GM12878 (cell line): ENCODE measurements at regions not wholly inside any gene's neighbourhood (a gene's known extent, or its start where the extent isn't known, plus 50 kb on each side); places are given as distances from the start of the nearest gene placed in this dataset.

Experiments used
- ATAC-seq: fragments of 200-7000 bp; cut with Tn5 transposase; 3 replicates; pipeline ENCODE4 v1.9.1; 2020; ENCODE audit warnings: mild to moderate bottlenecking, moderate library complexity
- BruUV-seq: library from RNA; stranded (reverse); fragments of 400-500 nt; replicated peaks from 2 replicates; lab custom pipeline; 2021; lab: Mats Ljungman, UMichigan
- CTCF ChIA-PET: fragments of 300-600 bp; sonication (Branson Sonifier 250); formaldehyde crosslinking; extraction: SDS; loops from one replicate; lab custom pipeline; 2021; ENCODE audit warnings: inconsistent platforms; lab: Yijun Ruan, JAX
- POLR2A ChIA-PET: fragments of 350-600 bp; formaldehyde crosslinking; extraction: SDS; loops from one replicate; lab custom pipeline; 2021; ENCODE audit warnings: inconsistent platforms; lab: Charles Lee
- RAD21 ChIA-PET: fragments of 300-600 bp; sonication (Branson Sonifier 250); formaldehyde crosslinking; loops from one replicate; lab custom pipeline; 2023; ENCODE audit warnings: antibody characterized with exemption; ENCODE audit not compliant: unreplicated experiment; lab: Charles Lee
- SMC1A ChIA-PET: fragments of 300-600 bp; sonication (Branson Sonifier 250); formaldehyde crosslinking; loops from one replicate; lab custom pipeline; 2023; ENCODE audit not compliant: unreplicated experiment, uncharacterized antibody; lab: Charles Lee
- DNase-seq: peaks from one replicate; pipeline ENCODE4 v3.0.0-alpha.2; 2011; ENCODE audit warnings: low read depth, low spot score
- FAIRE-seq: peaks from 3 replicates; lab custom pipeline; 2011; peaks lifted over from hg19 to GRCh38; lab: Jason Lieb, UNC
- H2AFZ ChIP-seq: 2 replicates; pipeline ENCODE4 v1.6.0; 2011; ENCODE audit warnings: low read depth, low read length, control low read depth; ENCODE audit not compliant: control insufficient read depth
- H3K27ac ChIP-seq: 2 replicates; pipeline ENCODE4 v1.5.1; 2011; ENCODE audit warnings: control low read depth; ENCODE audit not compliant: control insufficient read depth, insufficient read depth
- H3K27me3 ChIP-seq, 2 experiments: replicated peaks in 1 of 2; 2 replicates each; pipeline versions ENCODE4 v1.6.0 to v1.6.1; 2011; ENCODE audit warnings: low read length in 1 of 2; ENCODE audit not compliant: control insufficient read depth in 2 of 2, insufficient read depth in 2 of 2
- H3K36me3 ChIP-seq, 2 experiments: 2 replicates each; pipeline ENCODE4 v1.5.1; 2011; ENCODE audit warnings: low read length in 1 of 2; ENCODE audit not compliant: control insufficient read depth in 2 of 2, insufficient read depth in 2 of 2
- H3K4me1 ChIP-seq: 2 replicates; pipeline ENCODE4 v1.6.1; 2011; ENCODE audit warnings: mild to moderate bottlenecking, low read length, moderate library complexity, mixed read lengths; ENCODE audit not compliant: control insufficient read depth, insufficient read depth
- H3K4me2 ChIP-seq: 2 replicates; pipeline ENCODE4 v1.6.0; 2011; ENCODE audit warnings: control low read depth; ENCODE audit not compliant: control insufficient read depth, insufficient read depth
- H3K4me3 ChIP-seq: fragments of 200-600 bp; sonication (generic); 2 replicates; pipeline ENCODE4 v1.5.1; 2016
- H3K79me2 ChIP-seq: 2 replicates; pipeline ENCODE4 v1.6.0; 2011; ENCODE audit warnings: low read length; ENCODE audit not compliant: control insufficient read depth, insufficient read depth
- H3K9ac ChIP-seq: 2 replicates; pipeline ENCODE4 v1.8.0; 2011; ENCODE audit warnings: low read length, control low read depth, mixed read lengths; ENCODE audit not compliant: control insufficient read depth, insufficient read depth
- H3K9me3 ChIP-seq: replicated peaks from 3 replicates; pipeline ENCODE4 v1.5.1; 2011; ENCODE audit warnings: mild to moderate bottlenecking, low read length; ENCODE audit not compliant: control insufficient read depth, insufficient read depth
- H4K20me1 ChIP-seq: 2 replicates; pipeline ENCODE4 v1.6.0; 2011; ENCODE audit not compliant: control insufficient read depth, insufficient read depth
- CBX5 ChIP-seq: sonication (generic); IDR thresholded peaks from 2 replicates; pipeline ENCODE4 v1.6.1; 2016; ENCODE audit warnings: low read depth, moderate library complexity, mild to moderate bottlenecking, inconsistent platforms
- EED ChIP-seq: sonication (generic); IDR thresholded peaks from 2 replicates; pipeline ENCODE4 v1.6.1; 2016; ENCODE audit warnings: antibody characterized with exemption, low read depth
- ESRRA ChIP-seq: IDR thresholded peaks from 2 replicates; pipeline ENCODE4 v1.6.1; 2012; ENCODE audit warnings: mild to moderate bottlenecking, low read length, improper control_type of control experiment
- FOXK2 ChIP-seq: fragments of 450-650 bp; IDR thresholded peaks from 2 replicates; pipeline ENCODE4 v1.6.1; 2017; ENCODE audit warnings: mild to moderate bottlenecking, moderate library complexity
- NR2C2 ChIP-seq: IDR thresholded peaks from 2 replicates; pipeline ENCODE4 v1.6.1; 2011; ENCODE audit warnings: borderline replicate concordance, low read depth; ENCODE audit not compliant: control insufficient read depth, insufficient read length
- NRF1 ChIP-seq: conservative IDR thresholded peaks from 2 replicates; pipeline ENCODE4 v1.6.1; 2011; ENCODE audit warnings: mild to moderate bottlenecking, low read depth, low read length, improper control_type of control experiment
- PBX3 ChIP-seq: IDR thresholded peaks from 2 replicates; pipeline ENCODE4 v1.6.1; 2011; ENCODE audit warnings: mild to moderate bottlenecking, low read depth, low read length, moderate library complexity; ENCODE audit not compliant: insufficient replicate concordance
- SIX5 ChIP-seq: IDR thresholded peaks from 2 replicates; pipeline ENCODE4 v1.6.1; 2011; ENCODE audit warnings: mild to moderate bottlenecking, low read depth, low read length, moderate library complexity; ENCODE audit not compliant: severe bottlenecking
- SMAD5 ChIP-seq: IDR thresholded peaks from 2 replicates; pipeline ENCODE4 v1.6.1; 2016; ENCODE audit warnings: antibody characterized with exemption, low read depth
- TAF1 ChIP-seq: IDR thresholded peaks from 2 replicates; pipeline ENCODE4 v1.6.1; 2011; ENCODE audit warnings: mild to moderate bottlenecking, low read depth, low read length, borderline replicate concordance
- ZNF592 ChIP-seq: fragments of 450-650 bp; IDR thresholded peaks from 2 replicates; pipeline ENCODE4 v1.6.1; 2017; ENCODE audit warnings: mild to moderate bottlenecking, moderate library complexity
- WGBS: methylation state at CpG from one replicate; pipeline ENCODE4 v1.1.6; 2016; ENCODE audit warnings: low lambda C conversion rate; ENCODE audit not compliant: insufficient replicate concordance, insufficient coverage; ENCODE audit errors: missing lambda C conversion rate; 5-methylcytosine and 5-hydroxymethylcytosine counted together
- in situ Hi-C: fragments of 300-500 bp; cut with MboI; formaldehyde crosslinking; loops from 9 replicates; pipeline ENCODE4 v1.14.3; 2018; ENCODE audit warnings: mixed read lengths
- intact Hi-C: fragments of 100-400 bp; cut with micrococcal nuclease; formaldehyde crosslinking; loops from one replicate; pipeline ENCODE4 v1.14.2; 2022; ENCODE audit not compliant: unreplicated experiment
- TF ChIP-seq, protein P1 (sequence below): IDR thresholded peaks from 2 replicates; pipeline ENCODE4 v1.6.1; 2012; ENCODE audit warnings: low read depth, low read length, improper control_type of control experiment

DNA sequence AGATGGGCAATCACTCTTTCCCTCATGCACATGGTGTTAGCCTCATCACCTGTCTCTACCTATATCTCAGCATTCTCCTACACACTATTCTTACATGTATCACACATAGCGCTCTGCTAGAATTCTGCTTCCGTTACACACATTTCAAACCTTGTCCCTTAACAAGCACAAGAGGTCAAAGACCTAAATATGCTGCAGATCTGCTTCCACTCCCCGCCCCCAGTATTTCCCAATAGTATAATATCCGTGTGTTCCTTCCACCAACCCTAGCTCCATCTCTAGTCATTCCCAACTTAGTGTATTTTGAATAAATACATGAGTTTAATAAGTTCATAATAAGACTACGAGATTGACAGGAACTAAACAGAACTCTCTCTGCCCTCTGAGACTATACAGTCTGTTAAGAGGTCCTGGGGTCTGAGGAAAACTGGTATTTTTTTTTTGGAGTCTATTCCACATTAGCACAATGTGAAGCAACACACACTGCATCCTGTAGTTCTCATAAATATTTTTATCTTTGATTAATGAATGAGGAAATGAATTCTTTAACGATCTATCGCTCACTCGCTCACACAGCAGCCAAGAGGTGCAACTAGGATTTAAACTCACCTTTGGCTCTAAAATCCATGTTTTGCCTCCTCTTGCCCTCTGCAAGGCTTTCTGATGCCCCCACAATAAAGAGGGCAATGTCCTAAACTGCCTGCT, 491.6 kb downstream of the QKI start:
- Histone ChIP-seq H3K4me2 (no peak overlapping the region), H3K79me2 (no peaks in the 10 kb centered on the region), H3K27me3 (no peaks in the 10 kb centered on the region), H3K36me3 (no peaks in the 10 kb centered on the region), H2AFZ (no peak overlapping the region), H3K9ac (no peak overlapping the region), H3K9me3 (no peaks in the 10 kb centered on the region), H4K20me1 (no peaks in the 10 kb centered on the region), H3K4me3 (no peak overlapping the region), H3K4me1 (no peaks in the 10 kb centered on the region), H3K27ac (no peak overlapping the region)
- no TSS peak for BruUV-seq
- no peak for ATAC-seq
- WGBS, result 63% methylated on average over 8 of the region's 8 CpGs
- POLR2A ChIA-PET, result no interaction called here
- CTCF ChIA-PET, result no interaction called here
- RAD21 ChIA-PET, result no interaction called here
- SMC1A ChIA-PET, result no interaction called here
- intact Hi-C loops, result no loop called here
- in situ Hi-C loops, result no loop called here
- no peak for DNase-seq
- no peak for TF ChIP-seq EED
- TF ChIP-seq CBX5, result no peak
- TF ChIP-seq TAF1, result no peak
- no peak for TF ChIP-seq SMAD5
- no peak for FAIRE-seq

GRCh38 chr6:163904186-163904585, 489.7 kb downstream of the QKI start:
- H3K9me3 ChIP-seq, result no peaks in the 10 kb centered on the region
- no peaks in the 10 kb centered on the region for H4K20me1 ChIP-seq
- 27% methylated on average over 7 of the region's 7 CpGs for WGBS
- no peak overlapping the region for H2AFZ ChIP-seq
- H3K4me3 ChIP-seq, result no peak overlapping the region
- ChIA-PET RAD21 (no interaction called here), CTCF (no interaction called here), POLR2A (no interaction called here), SMC1A (no interaction called here)
- DNase-seq, result no peak
- no peak overlapping the region for H3K9ac ChIP-seq
- in situ Hi-C loops (no loop called here), intact Hi-C loops (no loop called here)
- H3K27me3 ChIP-seq, result no peaks in the 10 kb centered on the region
- no peaks in the 10 kb centered on the region for H3K79me2 ChIP-seq
- no peak for FAIRE-seq
- H3K4me1 ChIP-seq, result no peaks in the 10 kb centered on the region
- no TSS peak for BruUV-seq
- no peaks in the 10 kb centered on the region for H3K36me3 ChIP-seq
- H3K4me2 ChIP-seq, result no peak overlapping the region
- H3K27ac ChIP-seq, result no peak overlapping the region
- ATAC-seq, result no peak
- TF ChIP-seq FOXK2 (no peak), NR2C2 (no peak), SIX5 (no peak), PBX3 (no peak), ESRRA (no peak), NRF1 (no peak), ZNF592 (no peak)
- TF ChIP-seq, protein P1, sequence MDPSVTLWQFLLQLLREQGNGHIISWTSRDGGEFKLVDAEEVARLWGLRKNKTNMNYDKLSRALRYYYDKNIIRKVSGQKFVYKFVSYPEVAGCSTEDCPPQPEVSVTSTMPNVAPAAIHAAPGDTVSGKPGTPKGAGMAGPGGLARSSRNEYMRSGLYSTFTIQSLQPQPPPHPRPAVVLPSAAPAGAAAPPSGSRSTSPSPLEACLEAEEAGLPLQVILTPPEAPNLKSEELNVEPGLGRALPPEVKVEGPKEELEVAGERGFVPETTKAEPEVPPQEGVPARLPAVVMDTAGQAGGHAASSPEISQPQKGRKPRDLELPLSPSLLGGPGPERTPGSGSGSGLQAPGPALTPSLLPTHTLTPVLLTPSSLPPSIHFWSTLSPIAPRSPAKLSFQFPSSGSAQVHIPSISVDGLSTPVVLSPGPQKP, result no peak
